ENCODE measurements at regions not wholly inside any gene's neighbourhood (a gene's known extent, or its start where the extent isn't known, plus 50 kb on each side); places are given as distances from the start of the nearest gene placed in this dataset.
"Not testable (repeated sequence)": the region's sequence is repeated elsewhere in the genome, so short reads cannot be mapped to it uniquely, and the experiment has no call there.

- CTCF ChIA-PET, result no interaction called here
Observed at GRCh38 chr13:38012096-38012495, 142.5 kb upstream of the TRPC4 start.

GRCh38 chr13:38008636-38009035 is 139.1 kb upstream of the TRPC4 start:
- POLR2A ChIA-PET, result no interaction called here
- CTCF ChIA-PET, result no interaction called here

More at GRCh38 chr13:38012096-38012495, 142.5 kb upstream of the TRPC4 start:
- POLR2A ChIA-PET, result no interaction called here

DNA sequence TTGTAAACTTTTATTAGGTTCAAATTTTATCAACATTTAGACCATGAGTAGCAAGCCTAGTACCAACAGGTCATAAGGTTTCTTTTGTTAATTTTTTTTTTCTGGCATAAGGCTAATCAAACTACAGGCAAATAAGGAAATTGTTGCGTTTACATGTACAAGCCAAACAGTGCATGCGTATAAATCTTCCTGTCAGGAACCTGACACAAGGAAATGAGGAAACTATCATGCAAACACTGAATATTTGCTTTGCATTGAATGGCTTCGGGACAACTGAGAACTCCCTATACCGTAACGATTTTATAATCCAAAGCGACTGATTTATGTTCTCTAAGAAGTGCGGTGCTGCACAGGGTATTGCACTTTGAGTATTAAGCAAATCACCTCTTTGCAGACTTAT is 133.0 kb upstream of the TRPC4 start:
- CTCF ChIA-PET, result no interaction called here
- POLR2A ChIA-PET, result no interaction called here

DNA sequence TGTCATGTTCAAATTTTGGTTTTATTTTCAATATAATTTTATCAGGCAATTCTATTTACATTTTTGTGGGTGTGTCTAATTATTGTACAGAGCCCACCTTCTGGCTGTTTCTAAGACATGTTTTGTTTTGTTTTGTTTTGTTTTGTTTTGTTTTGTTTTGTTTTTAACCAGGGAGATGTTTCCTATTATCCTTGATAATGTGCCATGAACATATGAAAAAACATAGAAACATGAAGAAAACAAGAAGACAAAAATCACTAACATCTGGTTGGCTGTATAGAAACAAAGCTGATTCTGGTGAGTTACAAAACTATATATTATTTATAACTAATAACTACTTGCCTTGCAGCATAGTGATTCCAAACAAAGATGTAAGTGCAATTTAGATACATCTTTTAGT is 128.1 kb upstream of the TRPC4 start:
- POLR2A ChIA-PET, result no interaction called here

DNA sequence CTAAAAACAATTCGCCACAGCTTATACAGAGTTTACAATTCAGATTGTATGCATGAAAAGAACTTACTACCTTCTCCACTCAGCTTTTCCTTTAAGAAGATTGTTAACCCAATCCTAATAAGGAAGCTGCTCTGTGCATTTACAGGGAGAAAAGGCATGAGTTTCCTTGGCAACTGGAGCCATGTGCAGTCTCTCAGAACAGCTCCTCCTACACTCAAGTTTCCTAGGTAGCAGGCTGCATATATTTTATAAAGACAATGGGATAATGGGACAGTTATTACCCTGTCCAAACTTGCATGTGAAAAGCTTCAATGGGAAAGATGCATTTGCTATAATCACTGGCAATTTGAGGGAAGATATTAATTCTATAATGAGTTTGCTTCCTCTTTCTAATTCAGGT is 125.5 kb upstream of the TRPC4 start:
- POLR2A ChIA-PET, result no interaction called here
- CTCF ChIA-PET, result no interaction called here

More for the DNA sequence above, 128.1 kb upstream of the TRPC4 start:
- CTCF ChIA-PET, result no interaction called here

DNA sequence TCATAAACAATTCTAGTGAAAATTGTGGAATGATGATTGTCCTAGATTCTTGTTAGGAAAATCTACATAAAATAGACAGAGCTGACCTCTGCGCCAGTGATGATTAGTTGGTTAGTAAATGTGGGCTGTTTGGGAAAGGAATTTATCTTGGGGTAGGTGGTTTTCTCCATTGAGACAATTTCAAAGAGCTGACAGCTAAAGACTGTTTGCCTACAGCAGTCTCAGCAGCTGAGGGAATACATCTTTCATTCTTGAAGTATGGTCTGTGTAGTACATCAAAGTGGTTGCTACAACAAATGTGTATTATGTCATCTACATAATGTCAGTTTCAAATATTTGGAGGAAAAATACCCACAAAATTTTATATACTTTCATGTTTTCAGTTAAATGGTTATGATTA is 117.2 kb upstream of the TRPC4 start:
- ChIA-PET POLR2A (no interaction called here), CTCF (no interaction called here)

DNA sequence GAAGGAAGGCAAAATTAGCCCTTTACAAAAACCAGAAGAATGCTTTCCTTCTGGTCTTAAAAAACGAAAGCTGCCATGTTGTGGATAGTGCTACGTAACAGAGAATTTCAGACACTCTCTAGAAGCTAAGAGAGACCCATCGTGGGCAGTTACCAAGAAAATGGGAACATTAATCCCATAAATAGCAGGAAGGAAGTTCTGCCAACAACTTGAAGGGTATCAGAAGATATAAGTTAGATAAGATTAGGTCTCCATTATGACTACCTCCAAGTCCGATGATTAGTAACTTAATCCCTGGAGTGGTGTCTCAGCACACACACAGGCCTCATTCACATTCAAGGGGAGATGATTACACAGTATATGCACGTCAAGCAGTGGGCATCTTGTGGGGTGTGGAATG is 115.7 kb upstream of the TRPC4 start:
- ChIA-PET POLR2A (no interaction called here), CTCF (no interaction called here)

GRCh38 chr13:37984357-37984756 is 114.8 kb upstream of the TRPC4 start:
- POLR2A ChIA-PET, result no interaction called here
- CTCF ChIA-PET, result no interaction called here

GRCh38 chr13:37981932-37982331 is 112.4 kb upstream of the TRPC4 start:
- POLR2A ChIA-PET, result no interaction called here
- CTCF ChIA-PET, result no interaction called here

DNA sequence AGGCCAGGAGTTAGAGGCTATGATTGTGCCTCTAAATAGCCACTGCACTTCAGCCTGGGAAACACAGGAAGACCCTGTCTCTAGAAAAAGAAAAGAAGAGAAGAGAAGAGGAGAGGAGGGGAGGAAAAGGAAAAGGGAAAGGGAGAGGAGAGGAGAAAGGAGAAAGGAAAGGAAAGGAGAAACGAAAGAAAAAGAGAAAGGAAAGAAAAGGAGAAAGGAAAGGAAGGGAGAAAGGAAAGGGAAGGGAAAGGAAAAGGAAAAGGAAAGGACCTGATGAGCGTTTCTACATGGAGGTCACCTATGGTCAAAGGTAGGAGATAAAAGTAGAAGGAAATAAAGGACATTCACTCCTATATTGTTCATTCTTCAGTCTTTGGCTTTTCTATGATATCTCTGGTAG is 109.1 kb upstream of the TRPC4 start:
- POLR2A ChIA-PET, result no interaction called here
- CTCF ChIA-PET, result no interaction called here

DNA sequence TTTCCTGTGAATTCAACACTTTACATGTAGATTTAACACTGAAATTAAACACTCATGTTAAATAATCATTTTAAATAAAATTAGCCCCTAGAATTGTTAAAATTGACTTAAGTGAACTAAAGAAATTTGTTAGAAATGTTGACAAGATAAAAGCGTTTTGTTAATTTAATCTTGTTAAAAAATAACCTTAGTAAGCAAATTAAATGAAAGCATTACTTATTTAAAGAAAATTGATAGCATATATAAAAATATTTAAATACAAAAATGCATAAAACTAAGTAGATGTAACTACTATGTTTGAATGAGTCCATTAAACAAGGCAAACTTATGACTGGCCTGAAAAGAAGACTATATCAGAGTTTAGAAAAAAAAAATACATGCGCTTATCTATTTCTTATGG is 99.0 kb upstream of the TRPC4 start:
- ChIA-PET POLR2A (no interaction called here), CTCF (no interaction called here)

GRCh38 chr13:37966266-37966665 is 96.7 kb upstream of the TRPC4 start:
- ChIA-PET POLR2A (no interaction called here), CTCF (no interaction called here)

DNA sequence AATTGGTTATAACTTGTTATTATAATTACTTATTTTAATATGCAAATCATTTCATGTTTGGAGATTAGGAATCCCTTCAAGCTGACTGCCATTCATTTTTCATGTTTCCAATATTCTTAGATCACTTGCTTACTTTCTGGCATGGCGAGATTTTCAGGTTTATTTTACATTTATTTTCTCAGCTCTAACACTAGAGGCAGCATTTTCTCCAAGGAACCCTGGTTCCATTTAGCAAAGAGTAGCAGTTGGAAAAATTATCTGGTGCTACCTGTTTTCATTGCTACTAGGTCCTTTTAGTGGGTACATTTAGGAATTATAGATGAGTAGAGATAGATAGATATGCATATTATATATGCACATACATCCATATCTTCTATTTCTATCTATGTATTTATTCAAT is 90.9 kb upstream of the TRPC4 start:
- POLR2A ChIA-PET, result no interaction called here
- CTCF ChIA-PET, result no interaction called here

GRCh38 chr13:37959284-37959683 is 89.7 kb upstream of the TRPC4 start:
- ChIA-PET POLR2A (no interaction called here), CTCF (no interaction called here)

DNA sequence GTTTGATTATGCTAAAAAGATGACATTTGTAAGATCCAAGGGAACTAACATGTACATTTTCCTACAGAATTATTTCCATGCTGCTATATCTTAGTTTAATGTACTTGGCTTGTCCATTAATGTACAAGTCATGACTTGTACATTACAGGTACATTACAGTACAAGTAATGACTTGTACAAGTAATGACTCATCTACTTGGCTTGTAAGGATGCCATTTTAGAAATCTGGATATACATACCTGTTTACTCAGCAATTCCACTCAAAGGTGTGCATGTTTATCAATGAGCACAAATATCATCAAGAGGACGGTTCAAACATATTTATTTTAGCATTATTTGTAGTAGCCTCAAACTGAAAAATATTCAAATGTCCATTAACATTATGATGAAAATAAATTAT is 87.0 kb upstream of the TRPC4 start:
- CTCF ChIA-PET, result no interaction called here
- POLR2A ChIA-PET, result no interaction called here

DNA sequence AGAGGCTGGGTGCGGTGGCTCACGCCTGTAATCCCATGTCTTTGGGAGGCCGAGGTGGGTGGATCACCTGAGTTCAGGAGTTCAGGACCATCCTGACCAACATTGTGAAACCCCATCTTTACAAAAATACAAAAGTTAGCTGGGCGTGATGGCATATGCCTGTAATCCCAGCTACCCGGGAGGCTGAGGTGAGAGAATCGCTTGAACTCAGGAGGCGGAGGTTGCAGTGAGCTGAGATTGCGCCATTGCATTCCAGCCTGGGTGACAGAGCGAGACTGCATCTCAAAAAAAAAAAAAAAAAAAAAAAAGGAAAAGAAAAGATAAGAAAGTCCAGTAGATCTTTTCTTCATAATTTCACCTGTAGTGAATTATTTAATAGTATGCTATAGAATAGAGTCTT is 85.0 kb upstream of the TRPC4 start:
- POLR2A ChIA-PET, CTCF ChIA-PET: not testable (repeated sequence)

DNA sequence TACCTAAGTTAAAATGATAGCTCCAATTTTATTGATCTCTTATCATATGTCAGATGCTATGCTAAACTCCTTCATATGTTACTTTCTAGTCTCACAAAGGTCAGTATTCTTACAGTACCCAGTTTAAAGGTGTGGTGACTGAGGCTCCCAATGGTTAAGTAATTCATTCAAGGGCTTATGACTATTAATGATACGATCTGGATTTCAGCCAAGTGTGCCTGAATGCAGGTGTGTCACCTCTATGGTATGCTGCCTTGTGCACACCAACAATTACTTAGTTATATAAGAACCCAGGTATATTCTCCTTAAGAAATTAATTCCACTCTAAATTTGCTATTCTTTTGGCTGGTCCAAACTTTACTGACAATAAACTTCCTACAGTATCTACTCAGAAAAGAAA is 84.6 kb upstream of the TRPC4 start:
- POLR2A ChIA-PET, result no interaction called here
- CTCF ChIA-PET, result no interaction called here

DNA sequence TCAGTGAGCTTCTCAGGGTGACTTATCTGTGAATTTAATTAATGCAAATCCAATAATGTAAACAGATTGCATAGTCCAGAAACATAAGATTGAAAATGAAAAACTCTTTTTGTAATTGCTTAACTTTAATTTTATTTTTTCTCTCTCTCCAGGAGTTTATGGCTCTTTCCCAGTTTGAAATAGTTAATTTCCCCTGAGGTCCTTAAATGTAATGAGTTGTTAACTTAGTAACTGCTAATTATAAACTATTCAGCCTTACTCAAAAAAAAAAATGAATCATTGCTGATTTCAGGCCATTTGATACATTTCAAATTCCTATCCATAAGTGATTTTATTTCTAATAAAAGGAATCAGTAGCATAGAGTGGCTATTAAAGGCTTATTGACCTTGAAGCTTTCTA is 84.1 kb upstream of the TRPC4 start:
- CTCF ChIA-PET, result no interaction called here
- POLR2A ChIA-PET, result no interaction called here

- ChIA-PET POLR2A (no interaction called here), CTCF (no interaction called here)
Observed at GRCh38 chr13:37950016-37950415, 80.4 kb upstream of the TRPC4 start.

GRCh38 chr13:37947419-37948140 is 78.0 kb upstream of the TRPC4 start:
- CTCF ChIA-PET, result no interaction called here
- POLR2A ChIA-PET, result no interaction called here

DNA sequence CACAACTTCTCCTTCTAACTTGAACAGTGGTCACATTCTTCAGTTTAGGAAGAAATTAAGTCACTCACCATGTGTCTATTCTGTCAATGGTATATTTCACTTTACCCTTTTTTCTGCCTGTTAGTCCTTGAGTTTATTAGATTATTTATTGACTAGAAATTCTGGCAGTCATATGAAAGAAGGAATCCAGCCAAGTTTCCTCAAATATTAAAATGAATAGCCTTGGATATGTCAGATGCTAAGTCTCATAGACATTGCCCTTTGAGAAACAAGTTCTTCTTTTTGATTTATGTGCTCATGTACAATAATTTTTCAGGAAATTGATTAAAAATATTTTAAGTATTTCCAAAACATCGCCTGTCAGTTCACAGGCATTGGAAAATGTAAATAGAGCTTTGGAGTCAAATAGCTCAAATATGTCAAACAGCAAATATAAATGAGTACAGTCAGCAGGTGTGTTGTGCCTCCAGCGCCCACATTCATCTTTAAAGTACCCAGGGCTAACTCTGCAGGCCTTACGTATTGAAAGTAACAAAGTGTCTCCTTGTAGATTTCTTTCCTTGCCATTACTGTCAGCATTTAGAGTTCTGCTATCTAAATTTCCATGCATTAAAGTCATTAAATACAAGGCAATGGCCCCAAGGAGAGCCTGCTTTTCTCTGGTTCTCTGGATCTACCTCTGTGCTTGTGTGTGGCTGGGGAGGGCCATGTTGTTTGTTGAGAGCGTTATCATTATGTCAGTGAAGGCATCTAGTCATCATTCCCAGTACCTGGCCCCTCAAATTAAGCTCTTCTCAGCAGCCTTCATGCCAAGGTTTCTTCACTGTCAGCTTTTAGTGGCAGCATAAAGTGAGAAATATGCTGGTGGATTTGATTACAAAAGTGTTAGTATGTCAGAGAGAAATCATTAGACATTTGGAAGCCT is 76.3 kb upstream of the TRPC4 start:
- ChIA-PET POLR2A (no interaction called here), CTCF (no interaction called here)

- CTCF ChIA-PET, result no interaction called here
- POLR2A ChIA-PET, result no interaction called here
Observed at GRCh38 chr13:37944869-37945442, 75.4 kb upstream of the TRPC4 start.

All from activated CD8-positive, alpha-beta memory T cell treated with anti-CD3 and anti-CD28 coated beads for 36 hours (primary cell).